ENCODE measurements at regions not wholly inside any gene's neighbourhood (a gene's known extent, or its start where the extent isn't known, plus 50 kb on each side); places are given as distances from the start of the nearest gene placed in this dataset.

GRCh38 chr20:19143890-19144289, 68.6 kb upstream of the SLC24A3 start:
- no peak for TF ChIP-seq POLR2A (IDR thresholded peaks at IDR 0.05; ENCODE audit: extremely low read depth, insufficient read length)
- no peak for TF ChIP-seq CTCF (IDR thresholded peaks at IDR 0.05; ENCODE audit: low read depth, low read length)

Data from NB4 (cell line).